HCT116 (cell line): ENCODE measurements at regions not wholly inside any gene's neighbourhood (a gene's known extent, or its start where the extent isn't known, plus 50 kb on each side); places are given as distances from the start of the nearest gene placed in this dataset.

Experiments
- ATAC-seq: fragments of 200-7000 bp; cut with Tn5 transposase; 2 replicates; pipeline ENCODE4 v1.9.1; 2020; ENCODE audit warnings: mild to moderate bottlenecking, moderate library complexity
- BruUV-seq: library from RNA; stranded (reverse); fragments of 400-500 nt; replicated peaks from 2 replicates; lab custom pipeline; 2021; lab: Mats Ljungman, UMichigan
- CTCF ChIA-PET: fragments of 300-600 bp; sonication (Branson Sonifier 250); formaldehyde crosslinking; loops from one replicate; lab custom pipeline; 2021; ENCODE audit warnings: antibody characterized with exemption; lab: Charles Lee
- POLR2A ChIA-PET: fragments of 300-600, 350-600 bp; sonication (Branson Sonifier 250); formaldehyde crosslinking; loops from one replicate; lab custom pipeline; 2021; ENCODE audit warnings: antibody characterized with exemption; lab: Charles Lee
- RAD21 ChIA-PET, 2 experiments: fragments of 300-600 bp; sonication (Branson Sonifier 250); formaldehyde crosslinking; loops; one replicate each; lab custom pipeline; 2023; ENCODE audit warnings: low total read pairs in 2 of 2; ENCODE audit not compliant: uncharacterized antibody in 2 of 2, unreplicated experiment in 2 of 2, low non-redundant PET in 1 of 2; lab: Charles Lee
- DNase-seq: peaks from one replicate; pipeline ENCODE4 v3.0.0-alpha.2; 2010; ENCODE audit warnings: low read depth, low spot score
- H2AFZ ChIP-seq: fragments of 200-600 bp; shearing (Covaris generic), sonication (generic); 2 replicates; pipeline ENCODE4 v1.6.1; 2017; ENCODE audit warnings: low read depth, mixed run types, mixed read lengths, antibody characterized with exemption, low read length; ENCODE audit not compliant: poor library complexity, severe bottlenecking
- H3K27ac ChIP-seq: 2 replicates; pipeline ENCODE4 v1.5.1; 2012; ENCODE audit warnings: low read depth, low read length
- H3K27me3 ChIP-seq: fragments of 200-600 bp; sonication (generic); 2 replicates; pipeline ENCODE4 v1.6.1; 2016; ENCODE audit warnings: mixed run types, low read length, mixed read lengths; ENCODE audit not compliant: insufficient read depth
- H3K36me3 ChIP-seq, 2 experiments: fragments of 200-500 bp in 1 of 2; fragments of 200-600 bp in 1 of 2; sonication (Bioruptor generic) in 1 of 2; sonication (generic) in 1 of 2; 2 replicates each; pipeline versions ENCODE4 v1.5.1 to v1.6.1; 2014 to 2016; ENCODE audit warnings: low read length in 2 of 2, inconsistent platforms in 1 of 2, mixed read lengths in 1 of 2, mixed run types in 1 of 2; ENCODE audit not compliant: insufficient read depth in 2 of 2, control insufficient read depth in 1 of 2
- H3K4me1 ChIP-seq, 2 experiments: fragments of 200-600 bp in 1 of 2; sonication (generic) in 1 of 2; 2 replicates each; pipeline versions ENCODE4 v1.5.1 to v1.6.1; 2012 to 2017; ENCODE audit warnings: low read length in 2 of 2, inconsistent platforms in 1 of 2, mild to moderate bottlenecking in 1 of 2, mixed read lengths in 1 of 2, mixed run types in 1 of 2, moderate library complexity in 1 of 2; ENCODE audit not compliant: insufficient read depth in 2 of 2, control insufficient read depth in 1 of 2
- H3K4me2 ChIP-seq: fragments of 200-600 bp; sonication (generic); 2 replicates; pipeline ENCODE4 v1.6.1; 2017; ENCODE audit warnings: mixed run types, low read length, mixed read lengths
- H3K4me3 ChIP-seq, 2 experiments: fragments of 200-600 bp in 1 of 2; sonication (generic) in 1 of 2; replicated peaks in 1 of 2; 2 replicates each; pipeline ENCODE4 v1.5.1; 2011 to 2016; ENCODE audit warnings: low read length in 2 of 2, control low read depth in 1 of 2, low read depth in 1 of 2, mild to moderate bottlenecking in 1 of 2, mixed read lengths in 1 of 2, mixed run types in 1 of 2
- H3K79me2 ChIP-seq: fragments of 200-600 bp; sonication (generic); 2 replicates; pipeline ENCODE4 v1.6.1; 2017; ENCODE audit warnings: mild to moderate bottlenecking, mixed run types, low read length, moderate library complexity, mixed read lengths; ENCODE audit not compliant: insufficient read depth
- H3K9ac ChIP-seq: fragments of 200-600 bp; sonication (generic); 2 replicates; pipeline ENCODE4 v1.6.1; 2016; ENCODE audit warnings: low read length, mixed read lengths
- H3K9me2 ChIP-seq: fragments of 200-600 bp; sonication (generic), shearing (Covaris generic); 2 replicates; pipeline ENCODE4 v1.6.1; 2017; ENCODE audit warnings: mixed run types, mild to moderate bottlenecking, moderate library complexity; ENCODE audit not compliant: insufficient read depth
- H3K9me3 ChIP-seq, 2 experiments: fragments of 200-500 bp in 1 of 2; fragments of 200-600 bp in 1 of 2; sonication (Bioruptor generic) in 1 of 2; sonication (generic) in 1 of 2; 2 replicates each; pipeline ENCODE4 v1.6.1; 2014 to 2017; ENCODE audit warnings: low read length in 2 of 2, mixed read lengths in 2 of 2, inconsistent platforms in 1 of 2, low read depth in 1 of 2, mild to moderate bottlenecking in 1 of 2, mixed run types in 1 of 2, moderate library complexity in 1 of 2; ENCODE audit not compliant: control insufficient read depth in 1 of 2, insufficient read depth in 1 of 2
- H4K20me1 ChIP-seq: fragments of 200-600 bp; sonication (generic), shearing (Covaris generic); 2 replicates; pipeline ENCODE4 v1.6.1; 2017; ENCODE audit warnings: mixed run types, mild to moderate bottlenecking, moderate library complexity; ENCODE audit not compliant: insufficient read depth
- CEBPB ChIP-seq: IDR thresholded peaks from 2 replicates; pipeline ENCODE4 v1.6.1; 2012; ENCODE audit warnings: low read depth
- EGR1 ChIP-seq: IDR thresholded peaks from 2 replicates; pipeline ENCODE4 v1.6.1; 2012; ENCODE audit warnings: low read depth
- ELF1 ChIP-seq: IDR thresholded peaks from 2 replicates; pipeline ENCODE4 v1.6.1; 2012; ENCODE audit warnings: low read depth, borderline replicate concordance
- FOSL1 ChIP-seq: IDR thresholded peaks from 2 replicates; pipeline ENCODE4 v1.6.1; 2012; ENCODE audit warnings: low read depth
- POLR2A ChIP-seq: IDR thresholded peaks from 2 replicates; pipeline ENCODE4 v1.7.0; 2011; ENCODE audit warnings: borderline replicate concordance; ENCODE audit not compliant: insufficient read depth, insufficient read length; ENCODE audit errors: extremely low read depth
- POLR2AphosphoS5 ChIP-seq: IDR thresholded peaks from 2 replicates; pipeline ENCODE4 v1.6.1; 2011; ENCODE audit warnings: mild to moderate bottlenecking, low read depth, low read length, moderate library complexity
- RAD21 ChIP-seq: IDR thresholded peaks from 2 replicates; pipeline ENCODE4 v1.6.1; 2012; ENCODE audit warnings: low read depth, mild to moderate bottlenecking
- SIN3A ChIP-seq: IDR thresholded peaks from 2 replicates; pipeline ENCODE4 v1.6.1; 2012; ENCODE audit warnings: low read depth
- SP1 ChIP-seq: IDR thresholded peaks from 2 replicates; pipeline ENCODE4 v1.6.1; 2012; ENCODE audit warnings: low read depth
- SRF ChIP-seq: IDR thresholded peaks from 2 replicates; pipeline ENCODE4 v1.6.1; 2012; ENCODE audit warnings: low read depth
- TCF7L2 ChIP-seq: IDR thresholded peaks from 2 replicates; pipeline ENCODE4 v1.7.0; 2011; ENCODE audit warnings: borderline replicate concordance, inconsistent platforms; ENCODE audit not compliant: insufficient read depth, insufficient read length; ENCODE audit errors: extremely low read depth
- YY1 ChIP-seq: IDR thresholded peaks from 2 replicates; pipeline ENCODE4 v1.6.1; 2011; ENCODE audit warnings: low read length, low read depth, moderate library complexity, mild to moderate bottlenecking; ENCODE audit not compliant: insufficient replicate concordance; ENCODE audit errors: extremely low read depth
- intact Hi-C: fragments of 100-400 bp; cut with micrococcal nuclease; formaldehyde crosslinking; loops from 2 replicates; pipeline ENCODE4 v1.10.0; 2022
- TF ChIP-seq, protein P1 (sequence below): IDR thresholded peaks from 2 replicates; pipeline ENCODE4 v1.6.1; 2012
- TF ChIP-seq, protein P2 (sequence below): IDR thresholded peaks from 2 replicates; pipeline ENCODE4 v1.6.1; 2012
- TF ChIP-seq, protein P3 (sequence below), 3 experiments: fragments of 200-600 bp in 1 of 3; sonication (generic) in 1 of 3; IDR thresholded peaks in 2 of 3; conservative IDR thresholded peaks in 1 of 3; 2 replicates each; pipeline ENCODE4 v1.5.1; 2012 to 2017; ENCODE audit warnings: low read depth in 2 of 3, low read length in 2 of 3, antibody characterized with exemption in 1 of 3, borderline replicate concordance in 1 of 3, control low read depth in 1 of 3, mild to moderate bottlenecking in 1 of 3, mixed read lengths in 1 of 3, mixed run types in 1 of 3, moderate library complexity in 1 of 3; ENCODE audit not compliant: insufficient read depth in 1 of 3
- TF ChIP-seq, protein P4 (sequence below): IDR thresholded peaks from 2 replicates; pipeline ENCODE4 v1.6.1; 2011; ENCODE audit warnings: mild to moderate bottlenecking, low read length, moderate library complexity; ENCODE audit not compliant: insufficient replicate concordance; ENCODE audit errors: extremely low read depth

DNA sequence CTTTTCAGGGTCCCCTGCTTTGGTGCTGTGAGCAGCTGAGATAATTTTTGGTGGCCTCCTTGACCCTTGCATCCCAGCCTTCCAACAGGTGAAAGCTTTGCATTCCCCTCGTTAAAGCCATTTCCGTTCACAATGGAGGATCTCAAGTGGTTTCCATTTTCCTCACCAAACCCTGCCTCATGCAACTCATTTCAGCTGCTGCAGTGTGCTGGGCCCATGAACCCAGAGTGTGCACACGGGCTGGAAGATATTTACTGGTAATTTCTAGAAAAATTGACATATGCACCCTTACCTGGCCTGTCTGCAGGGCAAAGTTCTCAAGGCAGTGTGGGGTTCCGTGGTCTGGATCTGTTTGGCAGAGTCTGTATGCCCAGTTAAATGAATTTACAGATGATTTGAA, 246.8 kb upstream of the HS6ST1 start:
- intact Hi-C loops: no loop called here
- Histone ChIP-seq H3K36me3 (no peaks in the 10 kb centered on the region), H3K27ac (no peak overlapping the region), H3K27me3 (peaks cover 4% of the 10 kb centered on the region; the same call in 1 of the 2 replicates), H3K4me3 (no peak overlapping the region), H3K79me2 (no peaks in the 10 kb centered on the region), H3K4me2 (no peak overlapping the region), H4K20me1 (no peaks in the 10 kb centered on the region), H3K9me3 (no peaks in the 10 kb centered on the region), H3K9ac (no peak overlapping the region), H3K4me1 (no peaks in the 10 kb centered on the region), H3K9me2 (no peaks in the 10 kb centered on the region), H2AFZ (no peak overlapping the region)
- ChIA-PET RAD21 (no interaction called here), POLR2A (no interaction called here), CTCF (no interaction called here)
- DNase-seq: no peak
- ATAC-seq: no peak
- no TSS peak for BruUV-seq
- TF ChIP-seq CEBPB: no peak
- no peak for TF ChIP-seq YY1
- no peak for TF ChIP-seq EGR1
- no peak for TF ChIP-seq SRF

DNA sequence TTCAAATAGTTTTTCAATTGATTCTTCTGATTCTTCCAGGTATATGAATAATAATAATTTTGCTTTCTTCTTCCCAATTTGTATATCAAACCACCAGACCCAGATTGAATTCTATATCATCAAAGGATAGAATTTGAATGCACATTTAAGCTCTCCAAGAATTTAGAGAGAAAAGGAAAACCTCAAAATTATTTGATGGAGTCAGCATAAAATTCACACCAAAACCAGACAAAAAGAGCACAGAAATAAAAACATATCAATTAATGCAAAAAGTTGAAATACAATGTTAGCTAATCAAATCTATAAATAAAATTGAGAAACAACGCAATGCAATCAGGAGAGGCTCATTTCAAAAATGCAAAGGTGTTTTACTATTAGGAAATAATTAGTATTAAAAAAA, 248.0 kb upstream of the HS6ST1 start:
- ChIA-PET CTCF (no interaction called here), RAD21 (no interaction called here), POLR2A (no interaction called here)
- H3K9me2 ChIP-seq: no peaks in the 10 kb centered on the region
- H3K9me3 ChIP-seq: no peaks in the 10 kb centered on the region
- H2AFZ ChIP-seq: no peak overlapping the region
- H4K20me1 ChIP-seq: no peaks in the 10 kb centered on the region
- no peaks in the 10 kb centered on the region for H3K79me2 ChIP-seq
- no peak overlapping the region for H3K27ac ChIP-seq
- H3K4me1 ChIP-seq: no peaks in the 10 kb centered on the region
- H3K4me3 ChIP-seq: no peak overlapping the region
- intact Hi-C loops: no loop called here
- no peak overlapping the region for H3K4me2 ChIP-seq
- H3K9ac ChIP-seq: no peak overlapping the region
- DNase-seq (no peak), ATAC-seq (no peak)
- H3K27me3 ChIP-seq: peaks cover 13% of the 10 kb centered on the region; the same call in 1 of the 2 replicates
- no peaks in the 10 kb centered on the region for H3K36me3 ChIP-seq
- BruUV-seq: no TSS peak
- TF ChIP-seq SP1: no peak
- TF ChIP-seq FOSL1: no peak
- TF ChIP-seq, protein P1, sequence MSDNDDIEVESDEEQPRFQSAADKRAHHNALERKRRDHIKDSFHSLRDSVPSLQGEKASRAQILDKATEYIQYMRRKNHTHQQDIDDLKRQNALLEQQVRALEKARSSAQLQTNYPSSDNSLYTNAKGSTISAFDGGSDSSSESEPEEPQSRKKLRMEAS: no peak
- TF ChIP-seq, protein P2, sequence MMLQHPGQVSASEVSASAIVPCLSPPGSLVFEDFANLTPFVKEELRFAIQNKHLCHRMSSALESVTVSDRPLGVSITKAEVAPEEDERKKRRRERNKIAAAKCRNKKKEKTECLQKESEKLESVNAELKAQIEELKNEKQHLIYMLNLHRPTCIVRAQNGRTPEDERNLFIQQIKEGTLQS: no peak
- TF ChIP-seq, protein P3, sequence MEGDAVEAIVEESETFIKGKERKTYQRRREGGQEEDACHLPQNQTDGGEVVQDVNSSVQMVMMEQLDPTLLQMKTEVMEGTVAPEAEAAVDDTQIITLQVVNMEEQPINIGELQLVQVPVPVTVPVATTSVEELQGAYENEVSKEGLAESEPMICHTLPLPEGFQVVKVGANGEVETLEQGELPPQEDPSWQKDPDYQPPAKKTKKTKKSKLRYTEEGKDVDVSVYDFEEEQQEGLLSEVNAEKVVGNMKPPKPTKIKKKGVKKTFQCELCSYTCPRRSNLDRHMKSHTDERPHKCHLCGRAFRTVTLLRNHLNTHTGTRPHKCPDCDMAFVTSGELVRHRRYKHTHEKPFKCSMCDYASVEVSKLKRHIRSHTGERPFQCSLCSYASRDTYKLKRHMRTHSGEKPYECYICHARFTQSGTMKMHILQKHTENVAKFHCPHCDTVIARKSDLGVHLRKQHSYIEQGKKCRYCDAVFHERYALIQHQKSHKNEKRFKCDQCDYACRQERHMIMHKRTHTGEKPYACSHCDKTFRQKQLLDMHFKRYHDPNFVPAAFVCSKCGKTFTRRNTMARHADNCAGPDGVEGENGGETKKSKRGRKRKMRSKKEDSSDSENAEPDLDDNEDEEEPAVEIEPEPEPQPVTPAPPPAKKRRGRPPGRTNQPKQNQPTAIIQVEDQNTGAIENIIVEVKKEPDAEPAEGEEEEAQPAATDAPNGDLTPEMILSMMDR (IDR thresholded peaks at IDR 0.05 in 2 of 3, conservative IDR thresholded peaks at IDR 0.05 in 1 of 3; ENCODE audit: borderline replicate concordance in 1 of 3, insufficient read depth in 1 of 3, low read depth in 2 of 3, low read length in 2 of 3): no peak
- no peak for TF ChIP-seq POLR2A
- no peak for TF ChIP-seq EGR1
- TF ChIP-seq, protein P4, sequence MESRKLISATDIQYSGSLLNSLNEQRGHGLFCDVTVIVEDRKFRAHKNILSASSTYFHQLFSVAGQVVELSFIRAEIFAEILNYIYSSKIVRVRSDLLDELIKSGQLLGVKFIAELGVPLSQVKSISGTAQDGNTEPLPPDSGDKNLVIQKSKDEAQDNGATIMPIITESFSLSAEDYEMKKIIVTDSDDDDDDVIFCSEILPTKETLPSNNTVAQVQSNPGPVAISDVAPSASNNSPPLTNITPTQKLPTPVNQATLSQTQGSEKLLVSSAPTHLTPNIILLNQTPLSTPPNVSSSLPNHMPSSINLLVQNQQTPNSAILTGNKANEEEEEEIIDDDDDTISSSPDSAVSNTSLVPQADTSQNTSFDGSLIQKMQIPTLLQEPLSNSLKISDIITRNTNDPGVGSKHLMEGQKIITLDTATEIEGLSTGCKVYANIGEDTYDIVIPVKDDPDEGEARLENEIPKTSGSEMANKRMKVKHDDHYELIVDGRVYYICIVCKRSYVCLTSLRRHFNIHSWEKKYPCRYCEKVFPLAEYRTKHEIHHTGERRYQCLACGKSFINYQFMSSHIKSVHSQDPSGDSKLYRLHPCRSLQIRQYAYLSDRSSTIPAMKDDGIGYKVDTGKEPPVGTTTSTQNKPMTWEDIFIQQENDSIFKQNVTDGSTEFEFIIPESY: no peak
- TF ChIP-seq CEBPB: no peak
- no peak for TF ChIP-seq SIN3A
- no peak for TF ChIP-seq TCF7L2
- no peak for TF ChIP-seq RAD21
- TF ChIP-seq ELF1: no peak
- no peak for TF ChIP-seq POLR2AphosphoS5
